Epithelial cell of esophagus (primary cell): ENCODE measurements at regions not wholly inside any gene's neighbourhood (a gene's known extent, or its start where the extent isn't known, plus 50 kb on each side); places are given as distances from the start of the nearest gene placed in this dataset.

Source experiments
- DNase-seq: peaks from one replicate; pipeline ENCODE4 v3.0.0; 2010; ENCODE audit warnings: low read depth
- H3K4me3 ChIP-seq: 2 replicates; pipeline ENCODE4 v1.5.1; 2011; ENCODE audit warnings: mild to moderate bottlenecking, low read length, control low read depth
- CTCF ChIP-seq: IDR thresholded peaks from 2 replicates; pipeline ENCODE4 v1.5.1; 2011; ENCODE audit warnings: low read depth, mild to moderate bottlenecking, low read length, control low read depth, inconsistent platforms; ENCODE audit not compliant: insufficient read depth; ENCODE audit errors: missing control alignments

DNA sequence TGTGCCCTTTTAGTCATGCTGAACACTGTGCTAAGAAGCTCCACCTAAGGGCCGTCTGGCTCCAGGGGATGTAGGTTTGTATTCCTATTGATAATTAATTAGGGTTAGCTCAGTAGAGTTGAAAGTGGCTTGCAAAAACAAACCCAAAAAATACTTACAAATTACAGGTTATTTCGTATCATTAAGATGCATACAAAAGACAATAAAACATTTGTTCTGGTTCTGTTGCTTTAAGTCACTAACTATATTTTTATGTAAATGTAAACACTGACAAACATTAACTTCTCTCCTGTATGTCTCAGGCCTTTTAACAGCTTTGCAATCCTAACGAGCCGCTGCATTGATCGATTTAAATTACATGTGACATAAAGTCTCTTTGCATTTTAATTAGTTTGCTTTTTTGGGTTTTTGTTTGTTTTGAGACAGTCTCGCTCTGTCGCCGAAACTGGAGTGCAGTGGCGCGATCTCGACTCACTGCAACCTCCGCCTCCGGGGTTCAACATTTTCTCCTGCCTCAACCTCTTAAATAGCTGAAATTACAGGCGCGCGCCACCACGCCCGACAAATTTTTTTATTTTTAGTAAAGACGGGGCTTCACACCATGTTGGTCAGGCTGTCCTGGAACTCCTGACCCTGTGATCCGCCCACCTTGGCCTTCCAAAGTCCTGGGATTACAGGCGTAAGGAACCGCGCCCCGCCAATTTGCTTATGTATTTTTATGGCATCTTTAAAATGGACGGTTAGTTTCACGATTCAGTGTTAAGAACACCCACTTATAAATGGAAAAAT lies 110.9 kb downstream of the HFE start:
- peak; percentile 15 for TF ChIP-seq CTCF
- H3K4me3 ChIP-seq: peak overlapping the region; percentile 82
- peak; percentile 50 for DNase-seq

DNA sequence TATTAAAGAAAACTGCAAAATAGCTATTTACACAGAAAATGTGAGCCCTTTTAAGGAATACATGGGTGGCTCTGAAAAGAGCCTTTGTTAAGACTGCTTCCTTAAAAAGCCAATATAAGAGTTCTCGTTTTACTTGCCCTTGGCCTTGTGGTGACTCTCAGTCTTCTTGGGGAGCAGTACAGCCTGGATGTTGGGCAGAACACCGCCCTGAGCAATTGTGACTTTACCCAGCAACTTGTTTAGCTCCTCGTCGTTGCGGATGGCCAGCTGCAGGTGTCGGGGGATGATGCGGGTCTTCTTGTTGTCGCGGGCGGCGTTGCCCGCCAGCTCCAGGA lies 111.5 kb downstream of the HFE start:
- peak overlapping the region; percentile 82 for H3K4me3 ChIP-seq
- no peak for DNase-seq
- TF ChIP-seq CTCF: no peak

- no peak for TF ChIP-seq CTCF
- peak overlapping the region; percentile 82 for H3K4me3 ChIP-seq
- peak; percentile 96 for DNase-seq
Measured at GRCh38 chr6:26199057-26199772, 112.0 kb downstream of the HFE start.

- peak; percentile 36 for DNase-seq
- H3K4me3 ChIP-seq: peak overlapping the region; percentile 82
- TF ChIP-seq CTCF: no peak
Measured at GRCh38 chr6:26199773-26200764, 112.8 kb downstream of the HFE start.

- DNase-seq: no peak
- H3K4me3 ChIP-seq: no peak overlapping the region
- no peak for TF ChIP-seq CTCF
Measured at GRCh38 chr6:26200918-26201721, 113.9 kb downstream of the HFE start.

GRCh38 chr6:26202201-26202611 lies 115.0 kb downstream of the HFE start:
- no peak for DNase-seq
- no peak for TF ChIP-seq CTCF
- no peak overlapping the region for H3K4me3 ChIP-seq
